H1 (cell line): ENCODE measurements at regions not wholly inside any gene's neighbourhood (a gene's known extent, or its start where the extent isn't known, plus 50 kb on each side); places are given as distances from the start of the nearest gene placed in this dataset.

Experiments
- CTCF ChIA-PET: fragments of 300-600 bp; sonication (Branson Sonifier 250); formaldehyde crosslinking; loops from one replicate; lab custom pipeline; 2021; ENCODE audit not compliant: partially characterized antibody; lab: Charles Lee
- POLR2A ChIA-PET: fragments of 300-600 bp; sonication (Branson Sonifier 250); formaldehyde crosslinking; loops from one replicate; lab custom pipeline; 2021; ENCODE audit warnings: inconsistent platforms; ENCODE audit not compliant: partially characterized antibody; lab: Charles Lee
- DNase-seq, 2 experiments: peaks; one replicate each; pipeline versions ENCODE4 v3.0.0 to v3.0.0-alpha.2; 2010 to 2022; ENCODE audit warnings: low spot score in 2 of 2, low read depth in 1 of 2, mixed read lengths in 1 of 2
- FAIRE-seq: peaks from 2 replicates; lab custom pipeline; 2011; peaks lifted over from hg19 to GRCh38; lab: Jason Lieb, UNC
- H2AFZ ChIP-seq: 2 replicates; pipeline ENCODE4 v1.8.1; 2012; ENCODE audit warnings: low read length, inconsistent platforms
- H2AK5ac ChIP-seq: 2 replicates; pipeline ENCODE4 v1.6.1; 2013; ENCODE audit warnings: low read depth, low read length
- H2BK120ac ChIP-seq: replicated peaks from 2 replicates; pipeline ENCODE3; 2013; ENCODE audit warnings: low read depth, low read length, inconsistent platforms
- H2BK12ac ChIP-seq: 2 replicates; pipeline ENCODE4 v1.6.1; 2013; ENCODE audit warnings: low read depth, low read length
- H2BK15ac ChIP-seq: 2 replicates; pipeline ENCODE4 v1.6.1; 2013; ENCODE audit warnings: low read length
- H2BK20ac ChIP-seq: 2 replicates; pipeline ENCODE4 v1.6.1; 2013; ENCODE audit warnings: low read length
- H2BK5ac ChIP-seq: 2 replicates; pipeline ENCODE4 v1.6.1; 2013; ENCODE audit warnings: low read depth, low read length
- H3K14ac ChIP-seq: 2 replicates; pipeline ENCODE4 v1.6.1; 2013; ENCODE audit warnings: inconsistent platforms; ENCODE audit not compliant: insufficient read length
- H3K18ac ChIP-seq: 2 replicates; pipeline ENCODE4 v1.6.1; 2013; ENCODE audit warnings: low read length; ENCODE audit errors: extremely low read depth
- H3K23ac ChIP-seq: 2 replicates; pipeline ENCODE4 v1.6.1; 2013; ENCODE audit warnings: inconsistent platforms; ENCODE audit not compliant: insufficient read length
- H3K23me2 ChIP-seq: 2 replicates; pipeline ENCODE4 v1.6.1; 2013; ENCODE audit warnings: low read depth, low read length
- H3K27ac ChIP-seq: 2 replicates; pipeline ENCODE4 v1.6.1; 2011; ENCODE audit warnings: low read depth, low read length, inconsistent platforms
- H3K27me3 ChIP-seq, 4 experiments: replicated peaks in 1 of 4; 1 replicate in 1 of 4; 2 replicates in 3 of 4; pipeline versions ENCODE4 v1.6.1 to v1.8.1; 2011 to 2013; ENCODE audit warnings: low read length in 3 of 4, mild to moderate bottlenecking in 3 of 4, inconsistent platforms in 2 of 4, mixed read lengths in 2 of 4, moderate library complexity in 1 of 4; ENCODE audit not compliant: control insufficient read depth in 3 of 4, insufficient read depth in 3 of 4; ENCODE audit errors: extremely low read depth in 1 of 4
- H3K36me3 ChIP-seq, 4 experiments: 2 replicates each; pipeline versions ENCODE4 v1.6.1 to v1.8.1; 2011 to 2013; ENCODE audit warnings: mild to moderate bottlenecking in 4 of 4, low read length in 3 of 4, moderate library complexity in 2 of 4, control low read depth in 1 of 4, inconsistent platforms in 1 of 4; ENCODE audit not compliant: insufficient read depth in 4 of 4, control insufficient read depth in 2 of 4
- H3K4ac ChIP-seq: replicated peaks from 2 replicates; pipeline ENCODE3; 2013; ENCODE audit warnings: low read length, low read depth, mixed read lengths, inconsistent platforms; ENCODE audit not compliant: insufficient read length
- H3K4me1 ChIP-seq, 4 experiments: replicated peaks in 1 of 4; 1 replicate in 1 of 4; 2 replicates in 3 of 4; pipeline versions ENCODE4 v1.6.1 to v1.8.1; 2011 to 2013; ENCODE audit warnings: low read length in 3 of 4, inconsistent platforms in 2 of 4, mixed read lengths in 1 of 4; ENCODE audit not compliant: insufficient read depth in 4 of 4, control insufficient read depth in 3 of 4
- H3K4me2 ChIP-seq, 2 experiments: 2 replicates each; pipeline versions ENCODE4 v1.6.1 to v1.8.1; 2011 to 2013; ENCODE audit warnings: low read depth in 2 of 2, low read length in 2 of 2, control low read depth in 1 of 2, inconsistent platforms in 1 of 2, mild to moderate bottlenecking in 1 of 2; ENCODE audit not compliant: insufficient read depth in 1 of 2
- H3K4me3 ChIP-seq, 4 experiments: fragments of 200-600, 300-600 bp in 1 of 4; sonication (generic), shearing (Covaris generic), sonication (Bioruptor Twin) in 1 of 4; 2 replicates each; pipeline versions ENCODE4 v1.5.1 to v1.8.1; 2011 to 2016; ENCODE audit warnings: low read length in 4 of 4, low read depth in 3 of 4, control low read depth in 2 of 4, inconsistent platforms in 2 of 4, mild to moderate bottlenecking in 2 of 4, mixed read lengths in 1 of 4, moderate library complexity in 1 of 4; ENCODE audit not compliant: insufficient read depth in 2 of 4; ENCODE audit errors: extremely low read depth in 1 of 4
- H3K56ac ChIP-seq: replicated peaks from 2 replicates; pipeline ENCODE3; 2013; ENCODE audit warnings: low read depth, mild to moderate bottlenecking, mixed read lengths, low read length, inconsistent platforms; ENCODE audit not compliant: insufficient read length
- H3K79me1 ChIP-seq: 2 replicates; pipeline ENCODE4 v1.6.1; 2013; ENCODE audit warnings: low read depth, low read length, control low read depth
- H3K79me2 ChIP-seq, 2 experiments: 2 replicates each; pipeline versions ENCODE4 v1.6.1 to v1.8.1; 2012 to 2013; ENCODE audit warnings: low read length in 2 of 2, mild to moderate bottlenecking in 2 of 2, inconsistent platforms in 1 of 2; ENCODE audit not compliant: insufficient read depth in 2 of 2, control insufficient read depth in 1 of 2
- H3K9ac ChIP-seq, 4 experiments: replicated peaks in 1 of 4; 1 replicate in 1 of 4; 2 replicates in 3 of 4; pipeline versions ENCODE4 v1.6.1 to v1.8.1; 2011 to 2013; ENCODE audit warnings: low read depth in 3 of 4, low read length in 3 of 4, control low read depth in 2 of 4, mild to moderate bottlenecking in 2 of 4, moderate library complexity in 2 of 4, inconsistent platforms in 1 of 4; ENCODE audit errors: extremely low read depth in 1 of 4
- H3K9me3 ChIP-seq, 2 experiments: 2 replicates each; pipeline versions ENCODE4 v1.6.1 to v1.8.1; 2012 to 2013; ENCODE audit warnings: mild to moderate bottlenecking in 2 of 2, moderate library complexity in 2 of 2, control low read depth in 1 of 2, inconsistent platforms in 1 of 2, low read depth in 1 of 2, low read length in 1 of 2, mixed read lengths in 1 of 2; ENCODE audit not compliant: insufficient read depth in 2 of 2
- H4K20me1 ChIP-seq, 2 experiments: replicated peaks in 1 of 2; 2 replicates each; pipeline versions ENCODE3 to v1.8.1; 2011 to 2013; ENCODE audit warnings: inconsistent platforms in 2 of 2, low read length in 2 of 2, mild to moderate bottlenecking in 1 of 2; ENCODE audit not compliant: insufficient read depth in 2 of 2, control insufficient read depth in 1 of 2
- H4K5ac ChIP-seq: 2 replicates; pipeline ENCODE4 v1.6.1; 2013; ENCODE audit warnings: low read length, low read depth, mixed read lengths, inconsistent platforms; ENCODE audit not compliant: insufficient read length
- H4K8ac ChIP-seq: 2 replicates; pipeline ENCODE4 v1.8.0; 2013; ENCODE audit warnings: mild to moderate bottlenecking, moderate library complexity, low read length, inconsistent platforms; ENCODE audit not compliant: insufficient read depth; ENCODE audit errors: extremely low read depth
- H4K91ac ChIP-seq: replicated peaks from 2 replicates; pipeline ENCODE3; 2013; ENCODE audit warnings: low read length, mixed read lengths, inconsistent platforms; ENCODE audit not compliant: insufficient read length
- HDAC6 ChIP-seq: IDR thresholded peaks from one replicate; pipeline ENCODE4 v1.7.1; 2012; ENCODE audit warnings: low read depth, mild to moderate bottlenecking, inconsistent platforms, low read length, moderate library complexity
- TAF7 ChIP-seq: optimal IDR thresholded peaks from 2 replicates; pipeline ENCODE3; 2011; ENCODE audit warnings: low read depth, mild to moderate bottlenecking, inconsistent platforms, low read length, moderate library complexity, borderline replicate concordance
- WGBS, 2 experiments: shearing (Covaris generic) in 1 of 2; methylation state at CpG; one replicate each; pipeline versions ENCODE4 v1.1.6 to v1.1.7; 2013 to 2015; ENCODE audit warnings: low lambda C conversion rate in 2 of 2, mixed read lengths in 2 of 2, inconsistent platforms in 1 of 2, low coverage in 1 of 2, missing lambda C conversion rate in 1 of 2; ENCODE audit not compliant: insufficient replicate concordance in 2 of 2, insufficient coverage in 1 of 2, insufficient read length in 1 of 2; ENCODE audit errors: extremely low coverage in 1 of 2, missing lambda C conversion rate in 1 of 2; 5-methylcytosine and 5-hydroxymethylcytosine counted together

DNA sequence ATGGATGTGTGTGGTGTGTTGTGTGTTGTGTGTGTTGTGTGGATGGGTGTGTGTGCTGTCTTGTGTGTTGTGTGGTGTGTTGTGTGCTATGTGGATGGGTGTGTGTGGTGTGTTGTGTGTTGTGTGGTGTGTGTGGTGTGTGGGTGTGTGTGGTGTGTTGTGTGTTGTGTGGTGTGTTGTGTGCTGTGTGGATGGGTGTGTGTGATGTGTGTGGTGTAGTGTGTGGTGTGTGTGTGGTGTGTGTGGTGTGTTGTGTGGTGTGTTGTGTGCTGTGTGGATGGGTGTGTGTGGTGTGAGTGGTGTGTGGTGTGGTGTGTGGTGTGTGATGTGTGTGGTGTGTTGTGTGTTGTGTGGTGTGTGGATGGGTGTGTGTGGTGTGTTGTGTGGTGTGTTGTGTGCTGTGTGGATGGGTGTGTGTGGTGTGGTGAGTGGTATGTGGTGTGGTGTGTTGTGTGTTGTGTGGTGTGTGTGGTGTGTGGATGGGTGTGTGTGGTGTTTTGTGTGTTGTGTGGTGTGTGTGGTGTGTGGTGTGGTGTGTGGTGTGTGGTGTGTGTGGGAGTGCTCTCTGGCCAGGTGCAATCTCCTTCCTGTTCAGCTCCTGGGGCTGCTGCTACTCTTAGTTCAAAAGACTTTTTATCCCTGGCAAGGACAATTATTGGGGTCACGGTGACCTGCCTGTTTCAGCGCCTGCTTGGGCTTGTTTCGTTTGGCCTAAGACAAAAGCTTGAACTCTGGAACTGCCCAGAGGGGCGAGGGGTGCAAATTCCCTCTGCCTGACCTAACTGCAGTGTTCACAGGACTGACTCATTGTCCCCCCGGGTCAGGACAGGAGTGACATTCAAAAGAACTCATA, 101.1 kb downstream of the UBIAD1 start:
- H3K23ac ChIP-seq, result no peak overlapping the region
- no peak overlapping the region for H3K4me2 ChIP-seq
- peaks cover 11% of the 10 kb centered on the region; the same call in 1 of the 2 replicates for H3K23me2 ChIP-seq
- no peaks in the 10 kb centered on the region for H3K36me3 ChIP-seq
- no peak overlapping the region; a peak in 1 of 7 replicates for H3K9ac ChIP-seq
- H2AK5ac ChIP-seq, result peak overlapping the region; percentile 88
- H2AFZ ChIP-seq, result no peak overlapping the region
- H3K4me1 ChIP-seq, result peaks cover 0 to 11% (median 2%) of the 10 kb centered on the region in 4 experiments; a peak in 3 of 7 replicates
- peaks cover 0 to 9% of the 10 kb centered on the region in 2 experiments for H4K20me1 ChIP-seq
- no peaks in the 10 kb centered on the region for H3K79me2 ChIP-seq
- 85% methylated on average over 5 of the region's 5 CpGs; no CpG with 5 or more reads in 1 of the 2 experiments for WGBS, 2 experiments
- H3K18ac ChIP-seq, result no peak overlapping the region
- H3K4ac ChIP-seq, result peak overlapping the region; percentile 46
- H2BK120ac ChIP-seq, result peak overlapping the region; percentile 13
- H4K91ac ChIP-seq, result peak overlapping the region; percentile 84
- DNase-seq (no peak), FAIRE-seq (peak; percentile 85)
- H2BK5ac ChIP-seq, result peak overlapping the region; percentile 6
- peaks cover 6% of the 10 kb centered on the region; the same call in 1 of the 2 replicates for H3K79me1 ChIP-seq
- no peaks in the 10 kb centered on the region for H3K27me3 ChIP-seq
- TF ChIP-seq HDAC6, result peak; percentile 43
- no peak for TF ChIP-seq TAF7
- peak overlapping the region; percentile 100 for H3K56ac ChIP-seq
- no peak overlapping the region for H3K4me3 ChIP-seq
- no peak overlapping the region for H4K8ac ChIP-seq
- peak overlapping the region; percentile 80; the same call in 1 of the 2 replicates for H2BK12ac ChIP-seq
- no peak overlapping the region for H3K14ac ChIP-seq
- peak overlapping the region; percentile 50; the same call in 1 of the 2 replicates for H2BK15ac ChIP-seq
- no peaks in the 10 kb centered on the region for H3K9me3 ChIP-seq
- H2BK20ac ChIP-seq, result no peak overlapping the region
- H4K5ac ChIP-seq, result no peak overlapping the region
- CTCF ChIA-PET, result interaction anchor here (1.1 to 4.3 kb wide), 5 partner anchors 10 to 269 kb away, joined by 4 to 34 read pairs (median 5); no protein-coding TSS in a partner anchor
- no peak overlapping the region for H3K27ac ChIP-seq
- POLR2A ChIA-PET, result no interaction called here
